Stimulated activated CD4-positive, alpha-beta T cell treated with anti-CD3 and anti-CD28 coated beads, TNF-alpha, amount 100 ng/mL, for 48 hours (primary cell): ENCODE measurements at regions not wholly inside any gene's neighbourhood (a gene's known extent, or its start where the extent isn't known, plus 50 kb on each side); places are given as distances from the start of the nearest gene placed in this dataset.
"Not testable (repeated sequence)": the region's sequence is repeated elsewhere in the genome, so short reads cannot be mapped to it uniquely, and the experiment has no call there.

Experiments used
- DNase-seq, 3 donors: peaks; one replicate each; pipeline ENCODE4 v3.0.0-alpha.2; 2020; ENCODE audit warnings: low read depth in 3 of 3

GRCh38 chr6:140462453-140463311, 1088.2 kb upstream of the CITED2 start:
- no peak for DNase-seq

GRCh38 chr6:140462076-140462452, 1087.6 kb upstream of the CITED2 start:
- DNase-seq: no peak

- no peak for DNase-seq
Observed at GRCh38 chr6:140460267-140460666, 1085.8 kb upstream of the CITED2 start.

GRCh38 chr6:140459209-140459608, 1084.8 kb upstream of the CITED2 start:
- DNase-seq: no peak

- DNase-seq: no peak
Observed at GRCh38 chr6:140446241-140446640, 1071.8 kb upstream of the CITED2 start.

GRCh38 chr6:140445474-140446004, 1071.1 kb upstream of the CITED2 start:
- no peak for DNase-seq

- DNase-seq: not testable (repeated sequence)
Observed at GRCh38 chr6:140443112-140443511, 1068.7 kb upstream of the CITED2 start.

DNA sequence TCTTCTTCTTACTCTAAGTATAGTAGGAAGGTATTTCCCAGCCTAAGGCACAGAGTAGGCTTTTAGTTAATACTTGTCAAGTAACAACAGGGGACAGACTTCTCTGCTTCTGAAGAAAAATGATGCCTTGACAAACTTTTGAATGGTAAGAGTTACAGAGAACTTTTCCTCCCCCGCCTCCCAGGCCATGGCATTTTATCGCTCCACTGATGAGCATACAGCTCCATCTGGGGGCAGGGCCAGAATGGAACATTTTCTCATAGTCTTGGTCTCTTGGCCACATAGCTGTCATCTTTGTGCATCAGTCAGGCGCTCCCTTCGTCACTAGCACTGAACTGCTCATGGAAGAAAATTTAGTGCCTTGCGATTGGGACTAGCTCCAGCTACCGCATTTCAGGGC, 1066.8 kb upstream of the CITED2 start:
- DNase-seq: no peak

DNA sequence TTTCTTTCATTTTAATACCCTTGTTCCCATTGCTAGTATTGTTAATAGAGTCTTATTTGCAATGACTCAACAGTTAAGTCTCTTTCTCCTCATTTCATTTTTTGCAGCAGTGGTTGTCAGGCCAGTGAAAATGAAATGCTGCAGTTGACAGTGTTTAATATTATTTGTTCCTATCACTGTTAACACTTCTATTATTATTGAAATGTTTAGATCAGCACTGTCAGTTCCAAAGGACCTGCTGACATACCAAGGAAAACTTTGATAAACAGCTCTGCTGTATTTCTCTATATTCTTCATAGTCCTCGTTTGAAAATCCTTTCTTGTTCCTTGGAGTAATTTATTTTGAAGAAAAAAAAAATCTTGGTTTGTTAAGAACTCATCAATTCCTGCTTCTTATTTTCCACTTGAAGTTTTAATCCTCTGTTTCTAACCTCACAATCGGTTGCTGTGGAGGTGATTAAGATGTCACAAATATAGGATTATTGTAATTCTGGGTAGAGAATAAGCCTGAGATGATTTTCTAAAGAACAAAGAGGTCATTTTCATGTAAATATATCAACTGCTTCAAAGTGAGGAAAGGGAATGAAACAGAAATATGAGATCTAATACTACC, 1065.9 kb upstream of the CITED2 start:
- DNase-seq: no peak

- DNase-seq: no peak
Observed at GRCh38 chr6:140438346-140438735, 1063.9 kb upstream of the CITED2 start.

GRCh38 chr6:140437619-140438345, 1063.3 kb upstream of the CITED2 start:
- no peak for DNase-seq

DNA sequence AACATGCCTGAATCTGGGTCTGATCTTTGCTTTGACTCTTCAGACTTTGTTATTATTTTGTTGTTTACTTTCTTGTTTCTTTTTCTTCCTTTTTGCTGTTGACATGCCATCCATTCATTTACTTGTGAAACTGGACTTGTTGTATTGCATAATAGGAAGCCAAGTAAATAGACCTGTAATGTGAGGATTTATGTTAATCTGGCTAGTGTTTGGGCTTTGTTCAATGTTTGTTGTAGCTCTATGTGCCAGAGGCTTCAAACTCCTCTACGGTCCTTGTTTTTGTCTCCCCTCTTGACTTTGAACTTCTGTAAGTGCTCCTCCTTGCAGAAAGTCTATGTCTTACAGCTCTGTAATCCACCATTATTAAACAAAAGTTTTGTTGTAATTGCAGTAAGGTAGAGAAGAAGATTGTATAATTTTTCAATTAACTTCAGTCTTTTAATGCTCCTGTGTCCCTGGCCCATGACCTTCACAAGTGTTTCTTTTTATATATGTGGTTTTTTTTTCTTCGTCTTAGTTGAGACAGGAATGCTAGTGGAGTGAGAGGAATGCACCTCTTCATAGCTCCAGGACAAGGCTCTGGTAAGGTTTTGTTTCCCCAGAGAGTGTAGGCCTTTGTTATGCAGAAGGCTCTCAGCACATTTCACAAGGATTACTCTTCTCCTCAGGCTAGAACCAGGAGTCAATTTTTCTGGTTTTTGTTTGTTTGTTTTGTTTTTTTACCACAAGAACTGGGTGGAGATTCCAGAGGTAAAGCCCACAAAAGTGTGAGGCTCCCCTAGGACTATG, 1061.8 kb upstream of the CITED2 start:
- no peak for DNase-seq

DNA sequence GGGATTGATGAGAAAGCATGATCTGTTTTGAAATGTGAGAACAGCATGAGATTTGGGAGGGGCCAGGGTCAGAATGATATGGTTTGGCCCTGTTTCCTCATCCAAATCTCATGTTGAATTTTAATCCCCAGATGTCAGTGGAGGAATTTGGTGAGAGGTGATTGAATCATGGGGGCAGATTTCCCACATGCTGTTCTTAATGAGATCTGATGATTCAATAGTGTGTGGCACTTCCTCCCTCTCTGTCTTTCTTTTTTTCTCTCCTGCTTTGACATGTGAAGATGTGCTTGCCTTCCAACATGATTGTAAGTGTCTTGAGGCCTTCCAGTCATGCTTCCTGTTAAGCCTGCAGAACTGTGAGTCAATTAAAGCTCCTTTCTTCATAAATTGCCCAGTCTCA, 1060.3 kb upstream of the CITED2 start:
- DNase-seq: no peak

- no peak for DNase-seq
Observed at GRCh38 chr6:140433072-140433471, 1058.6 kb upstream of the CITED2 start.

GRCh38 chr6:140427842-140428241, 1053.4 kb upstream of the CITED2 start:
- DNase-seq: no peak

DNA sequence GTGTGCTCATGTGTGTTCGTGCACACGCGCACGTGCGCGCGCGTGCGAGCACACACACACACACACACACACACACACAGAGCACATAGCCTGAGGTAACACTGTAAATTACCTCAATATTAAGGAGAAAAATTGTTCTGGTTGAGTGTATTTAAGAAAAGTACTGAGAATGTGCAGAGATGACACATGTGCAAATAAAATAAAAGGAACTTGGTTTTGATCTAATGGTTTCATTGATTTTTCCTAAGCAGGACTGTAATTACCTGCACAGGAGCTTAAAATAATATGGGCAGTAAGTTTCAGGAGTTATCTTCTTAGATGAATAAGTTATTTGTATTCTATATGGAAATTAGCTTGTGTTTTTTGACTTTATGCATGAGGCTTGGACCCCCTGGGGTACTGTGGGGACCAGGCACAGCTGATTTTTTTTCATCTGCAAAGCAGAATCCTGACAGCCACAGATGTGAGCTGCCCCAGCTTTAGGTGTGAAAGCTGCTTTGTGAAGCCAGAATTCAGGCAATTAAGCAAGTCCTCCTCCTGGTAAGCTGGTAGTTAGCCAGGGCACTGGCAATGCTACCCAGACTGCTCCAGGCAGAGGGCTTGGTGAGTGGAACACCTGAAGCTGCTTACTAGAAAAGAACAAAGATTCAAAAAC, 1040.6 kb upstream of the CITED2 start:
- DNase-seq: no peak

- DNase-seq: no peak
Observed at GRCh38 chr6:140403020-140403419, 1028.6 kb upstream of the CITED2 start.

- no peak for DNase-seq
Observed at GRCh38 chr6:140401761-140402160, 1027.3 kb upstream of the CITED2 start.

- no peak for DNase-seq
Observed at GRCh38 chr6:140398076-140398475, 1023.6 kb upstream of the CITED2 start.

GRCh38 chr6:140397106-140397505, 1022.7 kb upstream of the CITED2 start:
- no peak for DNase-seq
